GM12878 (cell line): ENCODE measurements at regions not wholly inside any gene's neighbourhood (a gene's known extent, or its start where the extent isn't known, plus 50 kb on each side); places are given as distances from the start of the nearest gene placed in this dataset.

Experiments
- BCLAF1 ChIP-seq: fragments of 450-650 bp; IDR thresholded peaks from 2 replicates; pipeline ENCODE4 v1.6.1; 2017; ENCODE audit warnings: antibody characterized with exemption, mild to moderate bottlenecking, moderate library complexity
- BRCA1 ChIP-seq: IDR thresholded peaks from 2 replicates; pipeline ENCODE4 v1.6.1; 2011; ENCODE audit warnings: low read depth, low read length, improper control_type of control experiment
- CEBPB ChIP-seq, 2 experiments: fragments of 150-350 bp in 1 of 2; IDR thresholded peaks; 2 replicates each; pipeline ENCODE4 v1.6.1; 2012 to 2014; ENCODE audit warnings: low read depth in 2 of 2, low read length in 2 of 2, borderline replicate concordance in 1 of 2, inconsistent platforms in 1 of 2
- EP300 ChIP-seq, 2 experiments: fragments of 150-350 bp in 1 of 2; IDR thresholded peaks; 2 replicates each; pipeline ENCODE4 v1.6.1; 2011 to 2012; ENCODE audit warnings: low read depth in 2 of 2, low read length in 2 of 2, borderline replicate concordance in 1 of 2, improper control_type of control experiment in 1 of 2, inconsistent platforms in 1 of 2; ENCODE audit not compliant: control insufficient read depth in 1 of 2
- MAX ChIP-seq: IDR thresholded peaks from 2 replicates; pipeline ENCODE4 v1.6.1; 2012; ENCODE audit warnings: low read depth, low read length, improper control_type of control experiment
- NFXL1 ChIP-seq: fragments of 450-650 bp; IDR thresholded peaks from 2 replicates; pipeline ENCODE4 v1.6.1; 2017; ENCODE audit warnings: antibody characterized with exemption, mild to moderate bottlenecking, borderline replicate concordance
- NR2C1 ChIP-seq: fragments of 450-650 bp; IDR thresholded peaks from 2 replicates; pipeline ENCODE4 v1.6.1; 2017; ENCODE audit warnings: antibody characterized with exemption, mild to moderate bottlenecking, moderate library complexity
- PAX5 ChIP-seq: IDR thresholded peaks from 2 replicates; pipeline ENCODE4 v1.6.1; 2011; ENCODE audit warnings: low read depth, low read length, borderline replicate concordance
- RAD21 ChIP-seq: IDR thresholded peaks from 2 replicates; pipeline ENCODE4 v1.6.1; 2011; ENCODE audit warnings: mild to moderate bottlenecking, low read depth, low read length, moderate library complexity; ENCODE audit not compliant: insufficient read depth
- SMC3 ChIP-seq: IDR thresholded peaks from 2 replicates; pipeline ENCODE4 v1.6.1; 2011; ENCODE audit warnings: low read length, improper control_type of control experiment, borderline replicate concordance
- SP1 ChIP-seq: IDR thresholded peaks from one replicate; pipeline ENCODE4 v1.6.1; 2011; ENCODE audit warnings: low read depth, low read length

- TF ChIP-seq EP300 (IDR thresholded peaks at IDR 0.05; ENCODE audit: borderline replicate concordance in 1 of 2, control insufficient read depth in 1 of 2, low read depth in 2 of 2, low read length in 2 of 2) = no peak
- no peak for TF ChIP-seq CEBPB (IDR thresholded peaks at IDR 0.05; ENCODE audit: borderline replicate concordance in 1 of 2, low read depth in 2 of 2, low read length in 2 of 2)
- no peak for TF ChIP-seq NFXL1
- no peak for TF ChIP-seq PAX5
- TF ChIP-seq NR2C1 = no peak
- no peak for TF ChIP-seq MAX
- no peak for TF ChIP-seq SMC3
- no peak for TF ChIP-seq BRCA1
- TF ChIP-seq SP1 = no peak
- no peak for TF ChIP-seq RAD21
- TF ChIP-seq BCLAF1 = no peak
These were observed 543.0 kb upstream of the TBL1XR1 start for GRCh38 chr3:177740254-177740653.
